K562 (cell line): ENCODE measurements at regions not wholly inside any gene's neighbourhood (a gene's known extent, or its start where the extent isn't known, plus 50 kb on each side); places are given as distances from the start of the nearest gene placed in this dataset.

Experiments
- ATAC-seq: fragments of 200-7000 bp; cut with Tn5 transposase; 3 replicates; pipeline ENCODE4 v1.9.1; 2020; ENCODE audit warnings: moderate library complexity
- BruUV-seq: library from RNA; stranded (reverse); fragments of 400-500 nt; replicated peaks from 2 replicates; lab custom pipeline; 2021; lab: Mats Ljungman, UMichigan
- CTCF ChIA-PET: fragments of 300-600 bp; formaldehyde crosslinking; extraction: SDS; loops from one replicate; lab custom pipeline; 2021; ENCODE audit warnings: low intra/inter-chr PET ratio; lab: Yijun Ruan, JAX
- POLR2A ChIA-PET: fragments of 300-600, 350-650 bp; sonication (Branson Sonifier 250); formaldehyde crosslinking; extraction: SDS; loops from one replicate; lab custom pipeline; 2021; ENCODE audit warnings: antibody characterized with exemption, inconsistent platforms; lab: Yijun Ruan, JAX
- DNase-seq, 4 experiments: peaks; one replicate each; pipeline versions ENCODE4 v3.0.0 to v3.0.0-alpha.2; 2011 to 2018; ENCODE audit warnings: low spot score in 3 of 4, mixed read lengths in 3 of 4; ENCODE audit errors: extremely low read depth in 1 of 4
- FAIRE-seq: peaks from 2 replicates; lab custom pipeline; 2011; peaks lifted over from hg19 to GRCh38; lab: Jason Lieb, UNC
- H2AFZ ChIP-seq: 2 replicates; pipeline ENCODE4 v1.6.0; 2011; ENCODE audit warnings: low read depth, low read length, control low read depth, inconsistent platforms
- H3K27ac ChIP-seq: fragments of 200-600 bp; 3 replicates; pipeline ENCODE4 v1.8.0; 2011; ENCODE audit warnings: low read depth, mild to moderate bottlenecking, control low read depth, inconsistent platforms, low read length, moderate library complexity, mixed read lengths; ENCODE audit errors: extremely low read depth
- H3K27me3 ChIP-seq, 2 experiments: fragments of 300-600 bp in 1 of 2; 2 replicates in 1 of 2; 3 replicates in 1 of 2; pipeline versions ENCODE4 v1.6.0 to v1.8.0; 2011; ENCODE audit warnings: inconsistent platforms in 2 of 2, low read length in 2 of 2, mild to moderate bottlenecking in 1 of 2, mixed read lengths in 1 of 2, moderate library complexity in 1 of 2; ENCODE audit not compliant: control insufficient read depth in 2 of 2, insufficient read depth in 2 of 2
- H3K36me3 ChIP-seq: fragments of 300-600 bp; 3 replicates; pipeline ENCODE4 v1.8.0; 2011; ENCODE audit warnings: mild to moderate bottlenecking, low read length, inconsistent platforms; ENCODE audit not compliant: control insufficient read depth, insufficient read depth
- H3K4me1 ChIP-seq, 2 experiments: fragments of 200-600 bp in 1 of 2; replicated peaks in 1 of 2; 2 replicates in 1 of 2; 3 replicates in 1 of 2; pipeline versions ENCODE4 v1.5.1 to v1.8.0; 2011; ENCODE audit warnings: inconsistent platforms in 2 of 2, low read length in 2 of 2, mild to moderate bottlenecking in 1 of 2, mixed read lengths in 1 of 2, moderate library complexity in 1 of 2; ENCODE audit not compliant: control insufficient read depth in 2 of 2, insufficient read depth in 2 of 2
- H3K4me2 ChIP-seq: 2 replicates; pipeline ENCODE4 v1.6.1; 2011; ENCODE audit warnings: low read length, control low read depth, inconsistent platforms, mixed read lengths; ENCODE audit not compliant: insufficient read depth
- H3K4me3 ChIP-seq: fragments of 200-600 bp; sonication (generic), shearing (Covaris generic); 2 replicates; pipeline ENCODE4 v1.5.1; 2016; ENCODE audit warnings: control low read depth, inconsistent platforms
- H3K79me2 ChIP-seq: fragments of 200-600 bp; 3 replicates; pipeline ENCODE4 v1.8.0; 2011; ENCODE audit warnings: low read length, inconsistent platforms; ENCODE audit not compliant: control insufficient read depth, insufficient read depth
- H3K9ac ChIP-seq, 2 experiments: 2 replicates each; pipeline versions ENCODE4 v1.6.0 to v1.6.1; 2011; ENCODE audit warnings: low read depth in 2 of 2, low read length in 2 of 2, control low read depth in 1 of 2, inconsistent platforms in 1 of 2, mild to moderate bottlenecking in 1 of 2, mixed read lengths in 1 of 2; ENCODE audit not compliant: insufficient read depth in 1 of 2
- H3K9me1 ChIP-seq: one replicate; pipeline ENCODE4 v1.6.0; 2011; ENCODE audit warnings: inconsistent platforms, mild to moderate bottlenecking, low read length, moderate library complexity; ENCODE audit not compliant: control insufficient read depth, insufficient read depth
- H3K9me3 ChIP-seq: replicated peaks from 2 replicates; pipeline ENCODE4 v1.5.1; 2011; ENCODE audit warnings: low read depth, low read length, inconsistent platforms; ENCODE audit not compliant: control insufficient read depth, insufficient read depth
- H4K20me1 ChIP-seq: replicated peaks from 2 replicates; pipeline ENCODE4 v1.6.1; 2011; ENCODE audit warnings: low read length, inconsistent platforms, mixed read lengths; ENCODE audit not compliant: control insufficient read depth, insufficient read depth
- ADNP ChIP-seq: fragments of 200-800 bp; sonication (Bioruptor generic); IDR thresholded peaks from 2 replicates; pipeline ENCODE4 v1.6.1; 2016; ENCODE audit warnings: missing genetic modification characterization, missing compliant biosample characterization
- BCOR ChIP-seq: fragments of 450-650 bp; IDR thresholded peaks from 2 replicates; pipeline ENCODE4 v1.6.1; 2016
- DMBX1 ChIP-seq: fragments of 250-450 bp; sonication (Bioruptor Pico); IDR thresholded peaks from 2 replicates; pipeline ENCODE4 v1.8.0; 2022; ENCODE audit warnings: inconsistent platforms, mild to moderate bottlenecking, moderate library complexity, borderline replicate concordance
- GATAD2B ChIP-seq: fragments of 450-650 bp; IDR thresholded peaks from 2 replicates; pipeline ENCODE4 v1.6.1; 2017; ENCODE audit warnings: mild to moderate bottlenecking, borderline replicate concordance
- KDM1A ChIP-seq, 2 experiments: fragments of 450-650 bp; IDR thresholded peaks; 2 replicates each; pipeline ENCODE4 v1.6.1; 2016; ENCODE audit warnings: mild to moderate bottlenecking in 2 of 2
- NR4A1 ChIP-seq, 2 experiments: fragments of 250-450 bp in 1 of 2; fragments of 450-650 bp in 1 of 2; sonication (Bioruptor Pico) in 1 of 2; IDR thresholded peaks; 2 replicates each; pipeline versions ENCODE4 v1.4.0 to v1.6.1; 2016 to 2020; ENCODE audit warnings: mild to moderate bottlenecking in 2 of 2, missing compliant biosample characterization in 1 of 2, missing genetic modification characterization in 1 of 2, moderate library complexity in 1 of 2
- RBFOX2 ChIP-seq: fragments of 200-400 bp; formaldehyde crosslinking; IDR thresholded peaks from 2 replicates; pipeline ENCODE4 v1.6.1; 2017; ENCODE audit warnings: low read depth, mild to moderate bottlenecking, low read length, moderate library complexity
- RBM25 ChIP-seq: fragments of 200-400 bp; formaldehyde crosslinking; IDR thresholded peaks from 2 replicates; pipeline ENCODE4 v1.6.1; 2018; ENCODE audit warnings: low read length, low read depth, moderate library complexity; ENCODE audit not compliant: severe bottlenecking
- THRA ChIP-seq: fragments of 450-650 bp; IDR thresholded peaks from 2 replicates; pipeline ENCODE4 v1.6.1; 2017; ENCODE audit warnings: mild to moderate bottlenecking, moderate library complexity
- YY1 ChIP-seq, 3 experiments: IDR thresholded peaks; 2 replicates each; pipeline ENCODE4 v1.6.1; 2011; ENCODE audit warnings: low read length in 2 of 3, mild to moderate bottlenecking in 2 of 3, moderate library complexity in 2 of 3, borderline replicate concordance in 1 of 3, control low read depth in 1 of 3, low read depth in 1 of 3; ENCODE audit not compliant: insufficient read depth in 3 of 3, insufficient replicate concordance in 2 of 3, control insufficient read depth in 1 of 3, insufficient read length in 1 of 3; ENCODE audit errors: extremely low read depth in 1 of 3
- WGBS: fragments of 100-300 bp; shearing (Covaris generic); methylation state at CpG from one replicate; pipeline ENCODE4 v1.1.6; 2016; ENCODE audit warnings: low coverage, mixed read lengths; ENCODE audit not compliant: insufficient coverage; ENCODE audit errors: missing lambda C conversion rate; 5-methylcytosine and 5-hydroxymethylcytosine counted together
- in situ Hi-C: fragments of 300-500 bp; cut with MboI; formaldehyde crosslinking; loops from 4 replicates; pipeline ENCODE4 v1.15.0; 2018; ENCODE audit warnings: inconsistent platforms, mixed read lengths
- intact Hi-C: fragments of 100-400 bp; cut with micrococcal nuclease; formaldehyde crosslinking; loops from 2 replicates; pipeline ENCODE4 v1.14.2; 2022
- TF ChIP-seq, protein P1 (sequence below): fragments of 450-650 bp; IDR thresholded peaks from 2 replicates; pipeline ENCODE4 v1.6.1; 2017; ENCODE audit warnings: antibody characterized with exemption, mild to moderate bottlenecking
- TF ChIP-seq, protein P2 (sequence below): sonication (generic); formaldehyde crosslinking; IDR thresholded peaks from 2 replicates; pipeline ENCODE4 v1.9.0; 2022; ENCODE audit warnings: mild to moderate bottlenecking, missing genetic modification reagents

DNA sequence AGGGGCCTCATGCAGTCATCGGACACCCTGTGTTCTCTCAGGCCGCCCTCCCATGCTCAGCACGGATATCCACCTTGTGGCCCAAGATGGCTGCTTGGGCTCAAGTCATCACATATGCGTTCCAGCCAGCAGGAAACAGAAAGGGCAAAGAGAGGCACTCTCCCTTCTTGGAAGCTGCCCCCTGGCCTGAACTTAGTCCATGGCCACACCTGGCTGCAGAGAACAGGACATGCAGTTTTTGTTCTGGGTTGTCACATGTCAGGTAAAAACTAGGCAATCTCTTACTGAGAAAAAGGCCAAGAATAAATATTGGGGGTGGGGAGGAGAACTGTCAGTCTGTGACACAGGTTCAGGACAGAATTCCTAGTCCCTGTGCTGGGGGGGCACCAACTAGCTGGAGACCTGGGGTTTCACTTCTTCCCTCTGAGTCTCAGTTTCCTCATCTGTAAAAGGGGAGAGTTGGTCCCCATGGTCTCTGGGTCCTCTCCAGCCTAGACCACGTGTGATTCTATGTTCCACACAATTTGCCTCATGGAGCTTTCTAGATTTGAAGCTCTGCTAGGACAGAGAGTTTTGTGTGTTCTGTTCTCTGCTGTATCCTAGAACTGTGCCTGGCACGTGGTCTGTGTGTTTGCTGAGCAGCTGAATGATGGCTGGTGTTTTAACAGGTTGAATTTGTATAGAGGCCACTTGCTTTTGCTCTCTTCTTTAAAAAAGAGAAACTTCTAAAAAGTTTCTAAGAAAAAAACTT, 107.2 kb upstream of the ANO1 start:
- peak; percentile 26 for ATAC-seq
- 57% methylated on average over 6 of the region's 6 CpGs for WGBS
- peaks cover 11 to 33% of the 10 kb centered on the region in 2 experiments; a peak in 4 of 5 replicates for H3K4me1 ChIP-seq
- peak overlapping the region; percentile 52; the same call in 1 of the 2 replicates for H3K4me2 ChIP-seq
- POLR2A ChIA-PET: interaction anchor here (0.5 kb wide), 2 partner anchors 232 to 1081 kb away, joined by 3 read pairs; partner anchors contain the start of gene FADD
- no TSS peak for BruUV-seq
- H4K20me1 ChIP-seq: no peaks in the 10 kb centered on the region
- CTCF ChIA-PET: no interaction called here
- no peaks in the 10 kb centered on the region for H3K36me3 ChIP-seq
- H3K27me3 ChIP-seq: no peaks in the 10 kb centered on the region; a peak in 1 of 5 replicates
- H3K79me2 ChIP-seq: no peaks in the 10 kb centered on the region
- peak in 1 of 4 experiments; percentile 23 for DNase-seq
- H3K27ac ChIP-seq: no peak overlapping the region; the same call in 2 of the 3 replicates
- H3K4me3 ChIP-seq: no peak overlapping the region
- peak overlapping the region; percentile 94 for H2AFZ ChIP-seq
- in situ Hi-C loops: no loop called here
- peak; percentile 49 for FAIRE-seq
- no peaks in the 10 kb centered on the region for H3K9me1 ChIP-seq
- H3K9me3 ChIP-seq: no peaks in the 10 kb centered on the region
- intact Hi-C loops: no loop called here
- peak overlapping the region; percentile 34 to 87; a peak in 2 of 4 replicates for H3K9ac ChIP-seq
- TF ChIP-seq YY1 (IDR thresholded peaks at IDR 0.05; ENCODE audit: borderline replicate concordance in 1 of 3, control insufficient read depth in 1 of 3, extremely low read depth in 1 of 3, insufficient read depth in 3 of 3, insufficient read length in 1 of 3, insufficient replicate concordance in 2 of 3, low read depth in 1 of 3, low read length in 2 of 3) (peak in 1 of 3 experiments; percentile 81), RBFOX2 (no peak), RBM25 (peak; percentile 58), NR4A1 (CRISPR knock-in tag; IDR thresholded peaks at IDR 0.05) (no peak), NR4A1 (tag; IDR thresholded peaks at IDR 0.05) (0 out of 2 replicates have a peak, but pooled peaks have one; percentile 34), DMBX1 (CRISPR knock-in tag) (0 out of 2 replicates have a peak, but pooled peaks have one; percentile 9), KDM1A (IDR thresholded peaks at IDR 0.05) (peak; percentile 16 to 45; a peak in 3 of 4 replicates), GATAD2B (no peak), ADNP (tag) (peak; percentile 75; the same call in 1 of the 2 replicates), THRA (no peak), BCOR (peak; percentile 47; the same call in 1 of the 2 replicates)
- TF ChIP-seq, protein P1, sequence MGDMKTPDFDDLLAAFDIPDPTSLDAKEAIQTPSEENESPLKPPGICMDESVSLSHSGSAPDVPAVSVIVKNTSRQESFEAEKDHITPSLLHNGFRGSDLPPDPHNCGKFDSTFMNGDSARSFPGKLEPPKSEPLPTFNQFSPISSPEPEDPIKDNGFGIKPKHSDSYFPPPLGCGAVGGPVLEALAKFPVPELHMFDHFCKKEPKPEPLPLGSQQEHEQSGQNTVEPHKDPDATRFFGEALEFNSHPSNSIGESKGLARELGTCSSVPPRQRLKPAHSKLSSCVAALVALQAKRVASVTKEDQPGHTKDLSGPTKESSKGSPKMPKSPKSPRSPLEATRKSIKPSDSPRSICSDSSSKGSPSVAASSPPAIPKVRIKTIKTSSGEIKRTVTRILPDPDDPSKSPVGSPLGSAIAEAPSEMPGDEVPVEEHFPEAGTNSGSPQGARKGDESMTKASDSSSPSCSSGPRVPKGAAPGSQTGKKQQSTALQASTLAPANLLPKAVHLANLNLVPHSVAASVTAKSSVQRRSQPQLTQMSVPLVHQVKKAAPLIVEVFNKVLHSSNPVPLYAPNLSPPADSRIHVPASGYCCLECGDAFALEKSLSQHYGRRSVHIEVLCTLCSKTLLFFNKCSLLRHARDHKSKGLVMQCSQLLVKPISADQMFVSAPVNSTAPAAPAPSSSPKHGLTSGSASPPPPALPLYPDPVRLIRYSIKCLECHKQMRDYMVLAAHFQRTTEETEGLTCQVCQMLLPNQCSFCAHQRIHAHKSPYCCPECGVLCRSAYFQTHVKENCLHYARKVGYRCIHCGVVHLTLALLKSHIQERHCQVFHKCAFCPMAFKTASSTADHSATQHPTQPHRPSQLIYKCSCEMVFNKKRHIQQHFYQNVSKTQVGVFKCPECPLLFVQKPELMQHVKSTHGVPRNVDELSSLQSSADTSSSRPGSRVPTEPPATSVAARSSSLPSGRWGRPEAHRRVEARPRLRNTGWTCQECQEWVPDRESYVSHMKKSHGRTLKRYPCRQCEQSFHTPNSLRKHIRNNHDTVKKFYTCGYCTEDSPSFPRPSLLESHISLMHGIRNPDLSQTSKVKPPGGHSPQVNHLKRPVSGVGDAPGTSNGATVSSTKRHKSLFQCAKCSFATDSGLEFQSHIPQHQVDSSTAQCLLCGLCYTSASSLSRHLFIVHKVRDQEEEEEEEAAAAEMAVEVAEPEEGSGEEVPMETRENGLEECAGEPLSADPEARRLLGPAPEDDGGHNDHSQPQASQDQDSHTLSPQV: peak; percentile 15; the same call in 1 of the 2 replicates
- TF ChIP-seq, protein P2, sequence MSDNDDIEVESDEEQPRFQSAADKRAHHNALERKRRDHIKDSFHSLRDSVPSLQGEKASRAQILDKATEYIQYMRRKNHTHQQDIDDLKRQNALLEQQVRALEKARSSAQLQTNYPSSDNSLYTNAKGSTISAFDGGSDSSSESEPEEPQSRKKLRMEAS (CRISPR knock-in tag): 0 out of 2 replicates have a peak, but pooled peaks have one; percentile 5
